ENCODE measurements at regions not wholly inside any gene's neighbourhood (a gene's known extent, or its start where the extent isn't known, plus 50 kb on each side); places are given as distances from the start of the nearest gene placed in this dataset.

- Histone ChIP-seq H3K36me3 (replicated peaks in 1 of 2; ENCODE audit: insufficient read depth in 1 of 2, low read depth in 2 of 2) (no peaks in the 10 kb centered on the region), H3K27ac (no peak overlapping the region)
- intact Hi-C loops (cut with DNase I) = no loop called here
Observed at GRCh38 chr3:16090706-16091105, 83.8 kb upstream of the GALNT15 start.

GRCh38 chr3:16092923-16093322 is 81.6 kb upstream of the GALNT15 start:
- Histone ChIP-seq H3K27me3 (no peaks in the 10 kb centered on the region), H3K9me3 (no peaks in the 10 kb centered on the region), H3K27ac (no peak overlapping the region), H3K36me3 (replicated peaks in 1 of 2; ENCODE audit: insufficient read depth in 1 of 2, low read depth in 2 of 2) (no peaks in the 10 kb centered on the region), H3K4me1 (peaks cover 9% of the 10 kb centered on the region), H3K4me3 (no peak overlapping the region)
- TF ChIP-seq POLR2A (IDR thresholded peaks at IDR 0.05) = no peak
- no peak for TF ChIP-seq CTCF (IDR thresholded peaks at IDR 0.05)
- 84 to 90% methylated on average over 5 of the region's 5 CpGs for WGBS, 2 donors
- no peak for DNase-seq
- no peak for ATAC-seq
- intact Hi-C loops (cut with DNase I) = no loop called here

More at GRCh38 chr3:16090706-16091105, 83.8 kb upstream of the GALNT15 start:
- Histone ChIP-seq H3K4me3 (no peak overlapping the region), H3K9me3 (no peaks in the 10 kb centered on the region), H3K4me1 (peaks cover 9% of the 10 kb centered on the region), H3K27me3 (no peaks in the 10 kb centered on the region)
- no peak for DNase-seq
- TF ChIP-seq POLR2A (IDR thresholded peaks at IDR 0.05) (no peak), CTCF (IDR thresholded peaks at IDR 0.05) (no peak)
- no peak for ATAC-seq

- H3K4me1 ChIP-seq = no peaks in the 10 kb centered on the region
- H3K4me3 ChIP-seq = no peak overlapping the region
- no peak for TF ChIP-seq CTCF (IDR thresholded peaks at IDR 0.05)
- no peak for TF ChIP-seq POLR2A (IDR thresholded peaks at IDR 0.05)
- no peak overlapping the region for H3K27ac ChIP-seq
- WGBS, 2 donors = 79 to 82% methylated on average over 14 of the region's 14 CpGs
- peak; percentile 35 for ATAC-seq
- H3K36me3 ChIP-seq (replicated peaks in 1 of 2; ENCODE audit: insufficient read depth in 1 of 2, low read depth in 2 of 2) = no peaks in the 10 kb centered on the region
- H3K9me3 ChIP-seq = no peaks in the 10 kb centered on the region
- intact Hi-C loops (cut with DNase I) = no loop called here
- DNase-seq = peak in 2 of 4 donors; percentile 25 to 26
- H3K27me3 ChIP-seq = no peaks in the 10 kb centered on the region
Observed at GRCh38 chr3:16101295-16102186, 72.9 kb upstream of the GALNT15 start.

- Histone ChIP-seq H3K27me3 (no peaks in the 10 kb centered on the region), H3K9me3 (no peaks in the 10 kb centered on the region), H3K4me3 (no peak overlapping the region), H3K27ac (no peak overlapping the region), H3K36me3 (replicated peaks in 1 of 2; ENCODE audit: insufficient read depth in 1 of 2, low read depth in 2 of 2) (no peaks in the 10 kb centered on the region), H3K4me1 (no peaks in the 10 kb centered on the region)
- TF ChIP-seq POLR2A (IDR thresholded peaks at IDR 0.05) (no peak), CTCF (IDR thresholded peaks at IDR 0.05) (no peak)
- no peak for DNase-seq
- intact Hi-C loops (cut with DNase I) = no loop called here
- 73 to 83% methylated on average over 2 of the region's 2 CpGs for WGBS, 2 donors
- ATAC-seq = no peak
Observed at GRCh38 chr3:16102187-16102561, 72.3 kb upstream of the GALNT15 start.

GRCh38 chr3:16102905-16103364 is 71.5 kb upstream of the GALNT15 start:
- intact Hi-C loops (cut with DNase I) = no loop called here
- TF ChIP-seq CTCF (IDR thresholded peaks at IDR 0.05) (no peak), POLR2A (IDR thresholded peaks at IDR 0.05) (no peak)

More at GRCh38 chr3:16102905-16103364, 71.5 kb upstream of the GALNT15 start:
- no peak overlapping the region for H3K27ac ChIP-seq
- no peaks in the 10 kb centered on the region for H3K4me1 ChIP-seq
- H3K9me3 ChIP-seq = no peaks in the 10 kb centered on the region
- DNase-seq (no peak), ATAC-seq (peak; percentile 50)
- no peaks in the 10 kb centered on the region for H3K36me3 ChIP-seq (replicated peaks in 1 of 2; ENCODE audit: insufficient read depth in 1 of 2, low read depth in 2 of 2)
- no peak overlapping the region for H3K4me3 ChIP-seq
- no peaks in the 10 kb centered on the region for H3K27me3 ChIP-seq

Measured in body of pancreas (tissue), 4 donors.